Suprapubic skin (tissue), 4 donors: ENCODE measurements at regions not wholly inside any gene's neighbourhood (a gene's known extent, or its start where the extent isn't known, plus 50 kb on each side); places are given as distances from the start of the nearest gene placed in this dataset.

Experiments used
- CTCF ChIP-seq, 2 donors: fragments of 200-600 bp in 1 of 2; fragments of 450-650 bp in 1 of 2; sonication (generic) in 1 of 2; IDR thresholded peaks; one replicate each; pipeline ENCODE4 v1.5.1; 2016 to 2019; ENCODE audit warnings: antibody characterized with exemption in 2 of 2, mild to moderate bottlenecking in 1 of 2, moderate library complexity in 1 of 2
- EP300 ChIP-seq: sonication (generic); formaldehyde crosslinking; IDR thresholded peaks from one replicate; pipeline ENCODE4 v1.6.1; 2017; ENCODE audit warnings: antibody characterized with exemption
- POLR2A ChIP-seq, 2 donors: fragments of 450-650 bp; IDR thresholded peaks; one replicate each; pipeline ENCODE4 v1.6.1; 2017; ENCODE audit warnings: antibody characterized with exemption in 2 of 2, mild to moderate bottlenecking in 2 of 2, moderate library complexity in 2 of 2
- POLR2AphosphoS5 ChIP-seq, 3 donors: sonication (generic); formaldehyde crosslinking; IDR thresholded peaks; one replicate each; pipeline ENCODE4 v1.6.1; 2017; ENCODE audit warnings: antibody characterized with exemption in 3 of 3

- TF ChIP-seq CTCF (IDR thresholded peaks at IDR 0.05): no peak
- TF ChIP-seq POLR2A (IDR thresholded peaks at IDR 0.05): no peak
- TF ChIP-seq POLR2AphosphoS5 (IDR thresholded peaks at IDR 0.05): no peak
- TF ChIP-seq EP300: no peak
Observed at GRCh38 chr6:133159255-133159795, 81.8 kb upstream of the EYA4 start.
